ENCODE measurements at regions not wholly inside any gene's neighbourhood (a gene's known extent, or its start where the extent isn't known, plus 50 kb on each side); places are given as distances from the start of the nearest gene placed in this dataset.

DNA sequence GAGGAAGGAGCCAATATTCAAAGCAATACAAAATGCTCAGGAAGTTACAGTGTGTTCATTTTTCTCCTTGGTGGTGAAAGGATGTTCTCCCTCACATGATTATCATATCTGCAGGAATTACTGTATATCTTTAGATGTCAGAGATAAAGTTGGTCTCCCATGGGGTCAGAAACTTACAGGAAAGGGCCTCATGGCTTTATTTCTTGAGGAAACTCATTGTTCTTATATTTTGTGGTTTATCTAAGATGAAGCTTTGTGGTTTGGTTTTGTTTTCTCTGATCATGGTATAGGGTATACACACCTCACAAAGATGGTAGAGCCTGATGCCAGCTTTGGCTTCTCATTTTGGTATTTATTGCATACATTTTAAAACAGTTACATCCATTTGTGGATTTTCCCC is 100.5 kb upstream of the STXBP5 start:
- Histone ChIP-seq H3K4me3 (no peak overlapping the region), H3K27ac (no peak overlapping the region)

DNA sequence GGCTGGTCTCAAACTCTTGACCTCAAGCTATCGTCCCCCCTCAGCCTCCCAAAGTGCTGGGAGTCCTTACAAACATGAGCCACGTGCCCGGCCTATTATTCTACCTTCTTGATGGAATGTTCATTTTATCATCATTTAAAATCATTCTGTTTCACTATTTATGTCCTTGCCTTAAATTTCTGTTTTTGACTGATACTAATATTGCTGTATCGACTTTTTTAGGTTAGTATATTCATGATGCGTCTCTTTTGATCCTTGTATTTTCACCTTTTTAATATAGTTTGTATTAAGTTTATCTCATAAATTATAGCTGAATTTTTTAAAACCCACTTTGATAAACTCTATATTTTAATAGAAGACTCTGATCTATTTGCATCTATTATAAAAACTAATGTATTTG is 98.4 kb upstream of the STXBP5 start:
- Histone ChIP-seq H3K4me3 (no peak overlapping the region), H3K27ac (no peak overlapping the region)

- H3K4me3 ChIP-seq, result no peak overlapping the region
- no peak overlapping the region for H3K27ac ChIP-seq
Observed at GRCh38 chr6:147106759-147107401, 97.3 kb upstream of the STXBP5 start.

DNA sequence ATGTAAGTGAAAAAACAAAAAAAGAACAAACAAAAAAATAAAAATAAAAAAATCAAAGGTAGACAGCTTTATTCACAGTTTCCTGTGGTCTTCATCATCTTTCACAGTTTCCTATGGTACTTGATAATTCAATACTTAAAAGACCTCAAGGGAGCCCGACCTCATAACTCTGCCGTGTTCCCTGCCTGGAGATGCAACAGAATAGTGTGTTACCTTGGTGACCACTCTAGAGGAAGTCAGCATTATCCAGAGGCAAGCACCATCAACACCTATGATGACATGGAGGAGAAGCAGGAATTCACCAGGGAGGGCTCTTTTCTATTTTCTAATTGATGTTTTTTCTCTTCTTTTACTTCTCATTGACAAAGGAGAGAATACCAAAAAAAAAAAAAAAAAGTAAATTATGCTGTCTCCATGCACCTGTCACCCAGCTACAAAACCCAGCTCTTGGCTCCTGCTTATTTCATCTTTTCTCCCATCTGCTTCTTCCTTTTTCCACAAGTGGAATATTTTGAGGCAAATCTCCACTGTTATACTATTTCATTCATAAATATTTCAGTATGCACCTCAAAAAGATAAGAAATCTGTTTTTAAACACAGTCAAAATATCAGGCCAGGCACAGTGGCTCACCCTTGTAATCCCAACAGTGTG is 95.8 kb upstream of the STXBP5 start:
- no peak overlapping the region for H3K4me3 ChIP-seq
- H3K27ac ChIP-seq, result no peak overlapping the region

DNA sequence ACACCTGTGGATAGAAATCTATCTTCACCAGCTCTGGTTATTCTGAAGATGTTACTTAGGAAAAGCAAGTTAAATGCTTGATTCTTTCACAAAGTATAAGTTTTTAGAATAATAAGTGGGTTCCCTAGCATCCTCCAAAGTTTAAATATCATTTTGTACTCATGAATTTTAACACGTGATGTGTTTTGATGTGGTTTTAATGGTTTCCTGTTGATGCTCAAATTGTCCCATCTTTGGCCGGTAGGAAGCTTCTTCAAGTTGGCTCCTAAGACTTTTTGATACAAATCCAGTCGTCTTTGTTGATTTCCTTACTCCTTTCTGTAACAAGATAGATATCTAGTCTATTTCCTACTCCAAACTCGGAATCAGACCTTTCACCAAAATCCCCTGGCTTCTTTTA is 94.5 kb upstream of the STXBP5 start:
- Histone ChIP-seq H3K4me3 (no peak overlapping the region), H3K27ac (no peak overlapping the region)

DNA sequence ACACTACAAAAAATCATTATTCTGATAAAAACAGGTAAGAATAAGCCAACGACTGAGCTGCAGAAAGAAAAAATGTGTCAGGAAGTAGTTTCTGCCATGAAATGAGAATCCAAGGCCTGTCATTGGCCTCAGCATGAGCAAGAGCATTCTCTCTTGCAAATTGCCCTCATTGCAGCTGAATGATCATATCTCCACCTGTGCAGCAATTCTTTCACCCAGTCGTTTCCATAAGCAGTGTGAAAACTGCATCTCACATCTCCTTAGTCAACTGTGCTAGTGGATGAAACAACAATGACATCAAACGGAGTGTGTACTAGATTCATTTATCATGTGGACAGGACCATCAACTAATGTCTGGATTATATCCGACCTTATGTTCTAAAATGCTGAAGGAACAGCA is 88.2 kb upstream of the STXBP5 start:
- Histone ChIP-seq H3K27ac (no peak overlapping the region), H3K4me3 (no peak overlapping the region)

DNA sequence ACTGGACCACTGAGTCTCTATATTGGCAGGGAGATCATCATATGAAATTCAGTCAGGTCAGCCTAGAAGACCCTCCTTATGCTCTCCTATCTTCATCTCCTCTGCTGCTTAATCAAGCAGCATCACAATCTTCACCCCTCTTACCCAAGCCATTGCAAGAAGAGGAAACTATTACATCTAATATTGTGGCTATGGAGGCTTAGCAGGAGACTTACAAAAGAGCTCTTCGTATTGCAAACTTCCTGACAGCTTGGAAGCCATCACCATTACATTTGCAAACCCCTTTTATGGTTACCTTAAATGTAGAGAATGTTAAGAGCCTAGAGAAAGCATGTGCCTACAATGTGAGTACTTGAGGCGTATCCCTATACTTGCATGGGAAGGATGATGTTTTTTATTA is 87.2 kb upstream of the STXBP5 start:
- Histone ChIP-seq H3K27ac (no peak overlapping the region), H3K4me3 (no peak overlapping the region)

GRCh38 chr6:147117580-147117979 is 86.6 kb upstream of the STXBP5 start:
- Histone ChIP-seq H3K27ac (no peak overlapping the region), H3K4me3 (no peak overlapping the region)

DNA sequence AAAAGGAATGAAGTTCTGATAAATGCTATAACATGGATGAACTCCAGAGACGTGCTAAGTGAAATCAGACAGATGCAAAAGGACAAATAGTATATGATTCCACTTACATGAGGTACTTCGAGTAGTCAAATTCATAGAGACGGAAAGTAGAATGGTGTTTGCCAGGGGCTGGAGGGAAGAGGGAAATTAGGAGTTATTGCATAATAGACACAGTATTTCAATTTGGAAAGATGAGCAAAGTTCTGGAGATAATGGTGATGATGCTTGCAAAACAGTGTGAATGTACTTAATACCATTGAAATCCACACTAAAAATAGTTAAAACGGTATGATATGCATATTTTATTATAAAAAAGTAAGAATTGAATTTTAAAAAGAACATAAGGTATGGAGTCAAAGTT is 84.9 kb upstream of the STXBP5 start:
- H3K27ac ChIP-seq, result no peak overlapping the region
- H3K4me3 ChIP-seq, result no peak overlapping the region

- H3K27ac ChIP-seq, result no peak overlapping the region
- no peak overlapping the region for H3K4me3 ChIP-seq
Observed at GRCh38 chr6:147122823-147123222, 81.4 kb upstream of the STXBP5 start.

DNA sequence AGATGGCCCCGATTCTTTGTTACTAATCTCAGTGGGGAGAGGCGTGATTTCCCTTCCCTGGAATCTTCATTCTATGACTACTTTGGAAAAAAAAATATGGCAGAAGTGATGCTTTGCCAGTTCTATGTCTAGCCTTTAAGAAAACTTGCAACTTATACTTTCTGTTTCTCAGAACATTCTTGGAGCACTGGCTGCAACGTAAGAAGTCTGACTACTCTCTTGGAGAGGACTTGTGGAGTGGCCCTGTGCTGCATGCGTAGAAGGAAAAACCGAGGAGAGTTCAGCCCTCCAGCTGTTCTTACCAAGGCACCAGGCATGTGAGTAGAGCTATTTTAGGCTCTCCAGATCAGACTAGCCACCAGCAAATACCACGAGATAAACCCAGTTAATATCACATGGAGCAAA is 77.6 kb upstream of the STXBP5 start:
- Histone ChIP-seq H3K27ac (no peak overlapping the region), H3K4me3 (no peak overlapping the region)

GRCh38 chr6:147127587-147127986 is 76.6 kb upstream of the STXBP5 start:
- H3K27ac ChIP-seq, result no peak overlapping the region

DNA sequence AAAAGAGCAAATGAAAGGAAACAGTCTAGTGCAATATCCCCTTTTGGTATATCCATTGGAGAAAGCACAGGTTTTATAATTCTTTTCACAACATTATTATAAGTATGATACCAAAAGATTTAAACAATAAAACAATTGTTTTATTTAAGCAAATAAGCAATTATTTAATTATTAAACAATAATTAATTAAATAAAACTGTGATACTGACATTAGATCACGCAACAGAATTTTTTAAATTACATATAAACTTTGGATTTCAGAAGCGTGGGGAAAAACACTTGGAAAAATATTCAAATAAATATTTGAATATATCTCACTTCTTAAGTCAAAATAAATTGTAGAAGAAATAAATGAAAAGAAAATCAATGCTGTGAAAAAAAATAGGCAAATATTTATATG is 76.2 kb upstream of the STXBP5 start:
- no peak overlapping the region for H3K27ac ChIP-seq
- no peak overlapping the region for H3K4me3 ChIP-seq

More at GRCh38 chr6:147127587-147127986, 76.6 kb upstream of the STXBP5 start:
- no peak overlapping the region for H3K4me3 ChIP-seq

GRCh38 chr6:147131532-147132128 is 72.6 kb upstream of the STXBP5 start:
- Histone ChIP-seq H3K27ac (no peak overlapping the region), H3K4me3 (no peak overlapping the region)

- Histone ChIP-seq H3K4me3 (no peak overlapping the region), H3K27ac (no peak overlapping the region)
Observed at GRCh38 chr6:147132889-147133288, 71.3 kb upstream of the STXBP5 start.

GRCh38 chr6:147133669-147134068 is 70.5 kb upstream of the STXBP5 start:
- H3K4me3 ChIP-seq, result no peak overlapping the region
- H3K27ac ChIP-seq, result no peak overlapping the region

GRCh38 chr6:147135211-147135681 is 69.0 kb upstream of the STXBP5 start:
- Histone ChIP-seq H3K4me3 (no peak overlapping the region), H3K27ac (no peak overlapping the region)

DNA sequence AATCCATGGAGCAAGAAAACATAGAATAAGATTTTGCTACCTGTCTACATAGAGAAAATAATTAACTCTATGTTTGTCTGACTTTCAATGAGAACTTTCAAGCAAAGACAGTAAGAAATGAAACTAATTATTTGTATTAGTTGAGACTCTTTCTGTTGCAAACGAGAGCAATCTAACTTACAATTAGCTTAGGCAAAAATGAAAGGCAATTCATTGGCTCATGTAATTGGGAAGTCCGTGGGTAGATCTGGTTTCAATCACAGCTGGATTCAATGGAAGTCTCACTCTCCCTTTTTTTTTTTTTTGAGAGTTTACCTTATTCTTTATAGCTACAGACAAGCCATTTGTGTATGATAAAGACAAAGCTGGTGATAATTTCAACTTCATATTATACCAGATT is 68.2 kb upstream of the STXBP5 start:
- no peak overlapping the region for H3K4me3 ChIP-seq
- no peak overlapping the region for H3K27ac ChIP-seq

DNA sequence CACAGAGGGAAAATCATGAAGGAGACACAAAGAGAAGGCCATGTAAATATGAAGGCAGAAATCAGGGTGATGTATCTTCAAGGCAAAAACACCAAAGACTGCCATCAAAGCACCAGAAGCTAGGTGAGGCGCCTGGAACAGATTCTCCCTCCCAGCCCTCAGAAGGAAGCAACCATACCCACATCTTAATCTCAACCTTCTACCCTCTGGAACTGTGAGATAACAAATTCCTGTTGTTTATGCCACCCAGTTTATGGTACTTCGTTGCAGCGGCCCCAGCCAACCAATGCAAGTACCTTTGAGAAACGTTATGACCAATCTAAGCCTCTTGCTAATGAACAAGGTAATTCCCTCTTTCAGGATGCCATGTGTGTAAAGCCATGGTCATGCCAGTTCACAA is 66.2 kb upstream of the STXBP5 start:
- H3K27ac ChIP-seq, result no peak overlapping the region

GRCh38 chr6:147138835-147139234 is 65.4 kb upstream of the STXBP5 start:
- no peak overlapping the region for H3K4me3 ChIP-seq

More for the DNA sequence above, 66.2 kb upstream of the STXBP5 start:
- no peak overlapping the region for H3K4me3 ChIP-seq

DNA sequence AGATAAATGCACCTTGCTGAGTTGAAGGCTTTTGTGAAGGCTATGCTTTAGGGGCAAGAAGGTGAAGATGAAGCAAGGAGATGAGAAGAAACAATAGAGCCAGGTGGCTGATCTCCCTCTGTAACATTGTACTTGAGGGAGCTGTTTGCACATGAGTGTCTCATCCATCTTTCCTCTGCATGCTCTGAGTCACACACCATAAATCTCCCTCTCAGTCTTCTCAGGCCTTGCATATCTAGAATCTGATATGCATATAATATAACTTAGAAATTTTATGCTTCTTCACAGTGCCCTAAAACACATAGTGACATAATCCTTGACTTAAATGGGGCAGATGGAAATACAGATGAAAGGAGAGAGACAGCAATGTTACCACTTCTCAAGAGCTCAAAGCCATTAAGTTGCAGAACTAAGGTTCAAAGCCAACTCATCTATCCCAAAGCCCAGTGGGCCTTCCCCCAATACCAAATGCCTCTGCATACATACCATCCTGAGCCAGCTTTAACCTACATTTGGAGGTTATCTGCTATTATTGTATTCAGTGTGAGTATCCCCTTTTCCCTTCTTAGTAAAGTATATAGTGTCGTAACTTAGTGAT is 62.4 kb upstream of the STXBP5 start:
- Histone ChIP-seq H3K27ac (no peak overlapping the region), H3K4me3 (no peak overlapping the region)

More at GRCh38 chr6:147138835-147139234, 65.4 kb upstream of the STXBP5 start:
- no peak overlapping the region for H3K27ac ChIP-seq

All from skin epidermis (tissue), 12 donors.